Neutrophil (primary cell): ENCODE measurements at regions not wholly inside any gene's neighbourhood (a gene's known extent, or its start where the extent isn't known, plus 50 kb on each side); places are given as distances from the start of the nearest gene placed in this dataset.

ENCODE experiments used
- H3K27ac ChIP-seq: fragments of 200-600 bp; sonication (generic); 2 replicates; pipeline ENCODE4 v1.5.1; 2016; ENCODE audit warnings: mild to moderate bottlenecking, moderate library complexity
- H3K27me3 ChIP-seq: fragments of 200-600 bp; sonication (generic); 2 replicates; pipeline ENCODE4 v1.6.0; 2016; ENCODE audit warnings: mild to moderate bottlenecking
- H3K36me3 ChIP-seq: fragments of 200-600 bp; sonication (generic); 2 replicates; pipeline ENCODE4 v1.5.1; 2017
- H3K4me1 ChIP-seq, 2 experiments: fragments of 200-600 bp in 1 of 2; sonication (generic) in 1 of 2; 1 replicate in 1 of 2; 2 replicates in 1 of 2; pipeline versions ENCODE4 v1.5.1 to v1.6.1; 2013 to 2016; ENCODE audit warnings: low read depth in 1 of 2, low read length in 1 of 2, mild to moderate bottlenecking in 1 of 2, moderate library complexity in 1 of 2; ENCODE audit not compliant: control insufficient read depth in 1 of 2, insufficient read depth in 1 of 2
- H3K4me3 ChIP-seq, 2 experiments: fragments of 200-600 bp in 1 of 2; sonication (generic) in 1 of 2; 1 replicate in 1 of 2; 2 replicates in 1 of 2; pipeline ENCODE4 v1.5.1; 2013 to 2016; ENCODE audit warnings: low read depth in 1 of 2, low read length in 1 of 2, mild to moderate bottlenecking in 1 of 2, moderate library complexity in 1 of 2
- H3K9me3 ChIP-seq: fragments of 200-600 bp; sonication (generic); 2 replicates; pipeline ENCODE4 v1.5.1; 2016
- TF ChIP-seq, protein P1 (sequence below): fragments of 200-600 bp; sonication (generic); IDR thresholded peaks from 2 replicates; pipeline ENCODE4 v1.5.1; 2016; ENCODE audit warnings: antibody characterized with exemption

DNA sequence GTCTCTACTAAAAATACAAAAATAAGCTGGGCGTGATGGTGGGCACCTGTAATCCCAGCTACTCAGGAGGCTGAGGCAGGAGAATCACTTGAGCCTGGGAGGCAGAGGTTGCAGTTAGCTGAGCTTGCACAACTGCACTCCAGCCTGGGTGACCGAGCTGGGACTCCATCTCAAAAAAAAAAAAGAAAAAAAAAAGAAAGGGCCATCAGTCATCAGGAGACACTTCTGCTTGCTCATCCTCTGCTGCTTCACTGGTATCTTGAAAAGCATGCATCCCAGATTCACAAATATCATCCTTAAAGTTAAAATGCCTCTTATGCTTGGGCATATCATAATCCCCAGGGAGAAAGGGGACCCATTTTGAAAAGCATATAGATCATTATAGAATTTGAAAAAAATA lies 176.6 kb upstream of the NR2F2 start:
- Histone ChIP-seq H3K27ac (no peak overlapping the region), H3K4me3 (no peak overlapping the region), H3K9me3 (no peaks in the 10 kb centered on the region), H3K27me3 (no peaks in the 10 kb centered on the region), H3K36me3 (no peaks in the 10 kb centered on the region), H3K4me1 (no peaks in the 10 kb centered on the region)
- TF ChIP-seq, protein P1, sequence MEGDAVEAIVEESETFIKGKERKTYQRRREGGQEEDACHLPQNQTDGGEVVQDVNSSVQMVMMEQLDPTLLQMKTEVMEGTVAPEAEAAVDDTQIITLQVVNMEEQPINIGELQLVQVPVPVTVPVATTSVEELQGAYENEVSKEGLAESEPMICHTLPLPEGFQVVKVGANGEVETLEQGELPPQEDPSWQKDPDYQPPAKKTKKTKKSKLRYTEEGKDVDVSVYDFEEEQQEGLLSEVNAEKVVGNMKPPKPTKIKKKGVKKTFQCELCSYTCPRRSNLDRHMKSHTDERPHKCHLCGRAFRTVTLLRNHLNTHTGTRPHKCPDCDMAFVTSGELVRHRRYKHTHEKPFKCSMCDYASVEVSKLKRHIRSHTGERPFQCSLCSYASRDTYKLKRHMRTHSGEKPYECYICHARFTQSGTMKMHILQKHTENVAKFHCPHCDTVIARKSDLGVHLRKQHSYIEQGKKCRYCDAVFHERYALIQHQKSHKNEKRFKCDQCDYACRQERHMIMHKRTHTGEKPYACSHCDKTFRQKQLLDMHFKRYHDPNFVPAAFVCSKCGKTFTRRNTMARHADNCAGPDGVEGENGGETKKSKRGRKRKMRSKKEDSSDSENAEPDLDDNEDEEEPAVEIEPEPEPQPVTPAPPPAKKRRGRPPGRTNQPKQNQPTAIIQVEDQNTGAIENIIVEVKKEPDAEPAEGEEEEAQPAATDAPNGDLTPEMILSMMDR, result no peak

DNA sequence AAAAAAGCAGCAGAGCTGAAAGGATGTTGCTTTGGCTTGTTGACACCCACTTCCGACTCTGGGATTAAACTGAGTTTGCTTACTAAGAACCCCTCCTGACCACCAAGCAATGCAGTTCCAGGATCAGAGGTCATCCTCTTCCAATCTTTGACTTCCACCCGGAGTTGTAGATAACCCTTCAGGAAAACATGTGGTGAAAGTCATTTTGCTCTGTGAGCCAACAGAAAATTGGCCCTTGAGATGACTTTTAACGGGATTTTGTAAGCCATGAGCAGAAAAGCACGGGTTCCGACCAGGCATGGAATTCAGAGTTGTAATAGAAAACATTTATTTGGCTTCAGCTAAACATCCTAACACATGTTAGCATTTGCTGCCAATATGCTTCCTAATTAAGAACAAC lies 171.6 kb upstream of the NR2F2 start:
- Histone ChIP-seq H3K4me1 (no peaks in the 10 kb centered on the region), H3K9me3 (no peaks in the 10 kb centered on the region), H3K27me3 (no peaks in the 10 kb centered on the region), H3K36me3 (no peaks in the 10 kb centered on the region), H3K4me3 (no peak overlapping the region), H3K27ac (no peak overlapping the region)
- TF ChIP-seq, protein P1, result no peak

DNA sequence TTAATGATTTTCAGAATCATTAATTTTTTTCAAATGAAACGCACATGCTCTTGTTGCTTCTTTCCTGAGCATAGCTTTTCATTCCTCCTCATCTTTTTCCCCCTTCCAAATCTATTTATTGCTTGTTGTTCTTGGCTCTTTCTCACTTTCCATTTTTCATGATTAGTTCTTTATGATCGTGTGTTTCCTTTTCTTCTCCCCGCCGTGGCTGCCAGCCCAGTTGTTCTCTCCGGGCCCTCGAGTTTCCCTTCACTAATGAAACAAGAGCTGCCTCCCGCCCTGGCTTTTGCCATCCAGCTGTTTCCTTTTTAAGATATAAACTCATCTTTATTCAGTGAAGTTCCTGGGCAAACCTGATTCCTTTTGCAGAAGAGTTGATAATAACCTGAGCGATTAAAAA lies 170.2 kb upstream of the NR2F2 start:
- Histone ChIP-seq H3K4me1 (no peaks in the 10 kb centered on the region), H3K36me3 (no peaks in the 10 kb centered on the region), H3K27me3 (no peaks in the 10 kb centered on the region), H3K27ac (no peak overlapping the region), H3K4me3 (no peak overlapping the region), H3K9me3 (no peaks in the 10 kb centered on the region)
- TF ChIP-seq, protein P1, result no peak

DNA sequence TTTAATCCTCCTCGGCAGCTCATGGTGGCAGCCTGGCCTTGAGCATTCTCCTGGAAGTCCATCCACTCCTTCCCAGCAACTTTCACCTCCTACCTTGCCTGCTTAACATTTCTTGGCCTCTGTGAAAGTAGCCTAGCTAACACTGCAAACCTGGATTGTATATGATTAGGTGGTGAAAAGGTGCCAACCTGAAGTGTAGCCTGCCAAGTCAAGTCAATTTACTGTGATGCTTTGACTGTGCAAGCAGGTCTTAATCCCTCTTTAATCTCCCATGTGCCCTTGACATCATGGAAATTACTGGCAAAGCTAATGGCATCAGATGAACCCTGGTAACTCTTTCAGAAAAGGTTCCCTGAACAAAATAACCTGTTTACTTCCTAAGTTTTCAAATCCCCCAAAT lies 169.7 kb upstream of the NR2F2 start:
- TF ChIP-seq, protein P1, result no peak
- Histone ChIP-seq H3K27me3 (no peaks in the 10 kb centered on the region), H3K27ac (no peak overlapping the region), H3K4me3 (no peak overlapping the region), H3K36me3 (no peaks in the 10 kb centered on the region), H3K9me3 (no peaks in the 10 kb centered on the region), H3K4me1 (no peaks in the 10 kb centered on the region)

DNA sequence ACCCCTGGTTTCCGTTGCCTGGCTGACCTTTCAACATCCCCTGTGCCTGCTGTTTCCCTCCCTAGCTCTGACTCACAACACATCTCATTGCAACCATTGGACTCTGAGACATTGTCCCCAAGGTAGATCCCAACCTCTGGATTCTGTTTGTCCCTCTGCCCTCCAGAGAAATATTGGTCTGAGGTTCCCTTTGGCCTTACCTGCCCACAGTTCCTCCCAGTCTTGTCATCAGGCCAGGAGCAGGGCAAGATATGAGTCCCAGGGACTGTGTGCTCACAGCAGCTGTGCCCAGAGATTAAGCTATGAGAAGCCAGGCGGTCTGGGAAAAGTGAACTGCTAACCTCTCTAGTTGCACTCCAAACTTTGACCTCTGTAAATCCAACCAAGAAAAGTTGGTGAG lies 168.2 kb upstream of the NR2F2 start:
- Histone ChIP-seq H3K27ac (no peak overlapping the region), H3K27me3 (peaks cover 4% of the 10 kb centered on the region), H3K4me1 (no peaks in the 10 kb centered on the region), H3K9me3 (no peaks in the 10 kb centered on the region), H3K36me3 (no peaks in the 10 kb centered on the region), H3K4me3 (no peak overlapping the region)
- TF ChIP-seq, protein P1, result no peak

DNA sequence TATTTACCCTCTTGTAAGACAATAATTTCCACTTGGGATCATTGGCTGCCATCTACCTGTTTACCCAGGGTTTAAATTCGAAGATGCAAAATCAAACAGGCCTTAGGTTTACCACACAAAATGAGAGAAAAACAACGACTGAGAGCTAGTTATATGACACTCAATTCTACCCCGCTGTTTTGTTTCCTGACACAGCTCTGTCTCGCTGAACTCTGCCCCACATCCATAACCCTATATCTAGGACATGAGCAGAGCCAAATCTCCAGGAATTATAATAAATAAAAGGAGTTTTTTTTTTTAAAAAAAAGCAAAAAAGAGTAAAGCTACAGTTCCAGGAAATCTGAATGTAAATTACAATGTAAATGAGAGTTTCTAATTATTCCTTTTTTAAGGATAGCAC lies 165.4 kb upstream of the NR2F2 start:
- Histone ChIP-seq H3K27me3 (peaks cover 4% of the 10 kb centered on the region), H3K4me3 (no peak overlapping the region), H3K27ac (no peak overlapping the region), H3K9me3 (no peaks in the 10 kb centered on the region), H3K4me1 (no peaks in the 10 kb centered on the region), H3K36me3 (no peaks in the 10 kb centered on the region)
- TF ChIP-seq, protein P1, result no peak
